Left lung (tissue), 4 donors: ENCODE measurements at regions not wholly inside any gene's neighbourhood (a gene's known extent, or its start where the extent isn't known, plus 50 kb on each side); places are given as distances from the start of the nearest gene placed in this dataset.
A peak's percentile ranks its signal among the peaks of the same experiment; 100 is the strongest.

ENCODE experiments used
- ATAC-seq: fragments of 200-7000 bp; cut with Tn5 transposase; one replicate; pipeline ENCODE4 v1.9.1; 2020; ENCODE audit warnings: moderate library complexity
- DNase-seq, 4 donors: peaks; one replicate each; pipeline ENCODE4 v3.0.0-alpha.2; 2013 to 2020
- H3K27ac ChIP-seq, 2 donors: fragments of 200-600 bp; sonication (generic) in 1 of 2; one replicate each; pipeline versions ENCODE4 v1.5.0 to v1.8.0; 2020 to 2021
- H3K27me3 ChIP-seq, 2 donors: fragments of 200-600 bp; sonication (generic) in 1 of 2; one replicate each; pipeline versions ENCODE4 v1.5.0 to v1.8.0; 2020 to 2021
- H3K36me3 ChIP-seq, 2 donors: fragments of 200-600 bp; sonication (generic) in 1 of 2; one replicate each; pipeline versions ENCODE4 v1.5.0 to v1.8.0; 2020 to 2021
- H3K4me1 ChIP-seq, 2 donors: fragments of 200-600 bp; one replicate each; pipeline ENCODE4 v1.8.0; 2021
- H3K4me3 ChIP-seq, 2 donors: fragments of 200-600 bp; sonication (generic) in 1 of 2; one replicate each; pipeline versions ENCODE4 v1.5.0 to v1.8.0; 2020 to 2021; ENCODE audit warnings: mild to moderate bottlenecking in 1 of 2
- H3K9me3 ChIP-seq, 2 donors: fragments of 200-600 bp; sonication (generic) in 1 of 2; one replicate each; pipeline versions ENCODE4 v1.5.0 to v1.8.0; 2020 to 2021
- CTCF ChIP-seq, 2 donors: fragments of 200-600 bp; sonication (generic) in 1 of 2; IDR thresholded peaks; one replicate each; pipeline versions ENCODE4 v1.5.0 to v1.8.0; 2021; ENCODE audit warnings: antibody characterized with exemption in 2 of 2
- intact Hi-C, 2 donors: fragments of 100-400 bp; cut with DNase I; formaldehyde crosslinking; loops; one replicate each; pipeline versions ENCODE4 v1.11.2 to v1.14.2; 2022
- donor health status: DM: no; HTN: yes; CAD: no.
- donor health status: DM: no; HTN: no; CAD: no.

DNA sequence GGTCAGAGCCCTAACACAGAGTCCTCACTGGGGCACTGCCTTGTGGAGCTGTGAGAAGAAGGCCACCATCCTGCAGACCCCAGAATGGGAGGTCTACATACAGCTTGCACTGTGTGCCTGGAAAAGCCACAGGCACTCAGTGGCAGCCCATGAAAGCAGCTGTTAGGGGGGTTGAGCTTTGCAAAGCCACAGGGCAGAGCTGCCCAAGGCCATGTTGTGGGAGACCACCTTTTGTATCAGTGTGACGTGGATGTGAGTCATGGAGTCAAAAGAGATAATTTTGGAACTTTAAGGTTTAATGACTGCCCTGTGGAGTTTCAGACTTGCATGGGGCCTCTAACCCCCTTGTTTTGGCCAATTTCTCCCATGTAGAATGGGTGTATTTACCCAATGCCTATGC, 52.9 kb upstream of the TPRG1 start:
- TF ChIP-seq CTCF (IDR thresholded peaks at IDR 0.05), result no peak
- peaks cover 0 to 14% of the 10 kb centered on the region in 2 donors for H3K9me3 ChIP-seq
- no peaks in the 10 kb centered on the region for H3K27me3 ChIP-seq
- peaks cover 0 to 16% of the 10 kb centered on the region in 2 donors for H3K4me1 ChIP-seq
- H3K4me3 ChIP-seq, result no peak overlapping the region
- DNase-seq, result peak in 1 of 4 donors; percentile 24
- no peak overlapping the region for H3K27ac ChIP-seq
- ATAC-seq, result no peak
- H3K36me3 ChIP-seq, result no peaks in the 10 kb centered on the region
- intact Hi-C loops, result no loop called here

DNA sequence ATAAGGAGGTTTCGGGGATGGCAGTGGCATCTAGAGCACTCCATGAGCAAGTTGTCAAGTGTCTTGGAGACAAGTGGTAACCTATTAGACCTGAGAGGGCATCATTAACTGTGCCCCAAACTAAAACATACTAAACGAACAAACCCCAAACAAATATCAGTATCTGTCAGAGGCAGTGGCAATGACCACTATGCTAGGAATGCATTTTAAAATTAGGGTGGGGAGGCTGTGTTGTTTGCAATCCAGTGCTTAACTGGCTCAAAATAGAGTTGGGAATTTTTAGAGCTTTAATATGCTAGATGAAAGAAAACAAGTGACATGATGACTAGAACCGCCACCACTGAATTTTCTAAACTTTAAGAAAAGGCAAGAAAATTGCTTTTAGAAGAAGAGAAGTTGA, 51.8 kb upstream of the TPRG1 start:
- intact Hi-C loops, result no loop called here
- H3K4me1 ChIP-seq, result peaks cover 0 to 17% of the 10 kb centered on the region in 2 donors

DNA sequence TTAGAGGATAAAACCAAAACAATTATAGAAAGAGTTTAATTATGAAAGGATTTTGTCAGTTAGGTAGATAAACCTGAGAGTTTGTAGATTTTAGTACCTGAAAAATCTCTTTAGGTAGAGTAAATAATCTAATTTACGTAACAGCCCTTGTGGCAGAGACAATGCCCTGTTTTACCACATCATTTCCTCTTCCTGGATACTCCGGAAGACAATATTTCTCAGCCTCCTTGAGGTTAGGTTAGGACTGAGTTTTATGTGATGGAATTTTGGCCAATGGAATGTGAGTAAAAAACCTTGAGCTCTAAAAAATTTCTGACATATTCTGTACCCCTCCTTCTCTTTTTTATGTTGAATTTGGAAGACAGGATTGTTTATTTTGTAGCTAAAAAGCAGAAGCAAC, 50.7 kb upstream of the TPRG1 start:
- Histone ChIP-seq H3K27ac (peak overlapping the region; percentile 70 to 71), H3K27me3 (no peaks in the 10 kb centered on the region), H3K9me3 (peaks cover 0 to 14% of the 10 kb centered on the region in 2 donors), H3K4me3 (no peak overlapping the region), H3K36me3 (no peaks in the 10 kb centered on the region), H3K4me1 (peaks cover 0 to 17% of the 10 kb centered on the region in 2 donors)
- intact Hi-C loops, result no loop called here
- DNase-seq, result no peak
- no peak for TF ChIP-seq CTCF (IDR thresholded peaks at IDR 0.05)
- ATAC-seq, result no peak

More for the DNA sequence above, 51.8 kb upstream of the TPRG1 start:
- Histone ChIP-seq H3K36me3 (no peaks in the 10 kb centered on the region), H3K27me3 (no peaks in the 10 kb centered on the region), H3K9me3 (peaks cover 0 to 14% of the 10 kb centered on the region in 2 donors), H3K27ac (no peak overlapping the region), H3K4me3 (no peak overlapping the region)
- TF ChIP-seq CTCF (IDR thresholded peaks at IDR 0.05), result no peak
- DNase-seq (no peak), ATAC-seq (peak; percentile 57)
